ENCODE measurements at regions not wholly inside any gene's neighbourhood (a gene's known extent, or its start where the extent isn't known, plus 50 kb on each side); places are given as distances from the start of the nearest gene placed in this dataset.

GRCh38 chr7:128177768-128178550 is 63.1 kb upstream of the LEP start:
- H3K27me3 ChIP-seq (ENCODE audit: control insufficient read depth in 1 of 2, insufficient read depth in 2 of 2, low read length in 2 of 2), result no peaks in the 10 kb centered on the region
- 57 to 64% methylated on average over 9 of the region's 9 CpGs for WGBS, 2 donors

GRCh38 chr7:128178611-128179010 is 62.5 kb upstream of the LEP start:
- Histone ChIP-seq H3K4me1 (ENCODE audit: control insufficient read depth in 2 of 2, insufficient read depth in 2 of 2, low read length in 1 of 2) (no peaks in the 10 kb centered on the region), H3K27ac (ENCODE audit: low read depth in 2 of 2, low read length in 1 of 2) (no peak overlapping the region), H3K9me3 (ENCODE audit: control insufficient read depth in 2 of 2, insufficient read depth in 1 of 2, low read depth in 1 of 2, low read length in 1 of 2) (no peaks in the 10 kb centered on the region), H3K4me3 (ENCODE audit: low read depth in 1 of 2, low read length in 2 of 2) (no peak overlapping the region), H3K36me3 (ENCODE audit: control insufficient read depth in 2 of 2, insufficient read depth in 2 of 2, low read length in 1 of 2) (no peaks in the 10 kb centered on the region), H3K27me3 (ENCODE audit: control insufficient read depth in 1 of 2, insufficient read depth in 2 of 2, low read length in 2 of 2) (no peaks in the 10 kb centered on the region)
- 85 to 93% methylated on average over 3 of the region's 3 CpGs for WGBS, 2 donors

More at GRCh38 chr7:128177768-128178550, 63.1 kb upstream of the LEP start:
- H3K27ac ChIP-seq (ENCODE audit: low read depth in 2 of 2, low read length in 1 of 2), result no peak overlapping the region
- H3K4me3 ChIP-seq (ENCODE audit: low read depth in 1 of 2, low read length in 2 of 2), result no peak overlapping the region
- H3K9me3 ChIP-seq (ENCODE audit: control insufficient read depth in 2 of 2, insufficient read depth in 1 of 2, low read depth in 1 of 2, low read length in 1 of 2), result no peaks in the 10 kb centered on the region
- no peaks in the 10 kb centered on the region for H3K36me3 ChIP-seq (ENCODE audit: control insufficient read depth in 2 of 2, insufficient read depth in 2 of 2, low read length in 1 of 2)
- H3K4me1 ChIP-seq (ENCODE audit: control insufficient read depth in 2 of 2, insufficient read depth in 2 of 2, low read length in 1 of 2), result no peaks in the 10 kb centered on the region

- H3K36me3 ChIP-seq (ENCODE audit: control insufficient read depth in 2 of 2, insufficient read depth in 2 of 2, low read length in 1 of 2), result no peaks in the 10 kb centered on the region
- peaks cover 0 to 2% of the 10 kb centered on the region in 2 donors for H3K9me3 ChIP-seq (ENCODE audit: control insufficient read depth in 2 of 2, insufficient read depth in 1 of 2, low read depth in 1 of 2, low read length in 1 of 2)
- H3K27ac ChIP-seq (ENCODE audit: low read depth in 2 of 2, low read length in 1 of 2), result no peak overlapping the region
- H3K4me1 ChIP-seq (ENCODE audit: control insufficient read depth in 2 of 2, insufficient read depth in 2 of 2, low read length in 1 of 2), result no peaks in the 10 kb centered on the region
- peaks cover 0 to 4% of the 10 kb centered on the region in 2 donors for H3K27me3 ChIP-seq (ENCODE audit: control insufficient read depth in 1 of 2, insufficient read depth in 2 of 2, low read length in 2 of 2)
- WGBS, 2 donors, result 70 to 71% methylated on average over 16 of the region's 16 CpGs
- no peak overlapping the region for H3K4me3 ChIP-seq (ENCODE audit: low read depth in 1 of 2, low read length in 2 of 2)
Measured at GRCh38 chr7:128188396-128189230, 52.5 kb upstream of the LEP start.

GRCh38 chr7:128189231-128189930 is 51.7 kb upstream of the LEP start:
- H3K27ac ChIP-seq (ENCODE audit: low read depth in 2 of 2, low read length in 1 of 2), result no peak overlapping the region
- peaks cover 2 to 4% of the 10 kb centered on the region in 2 donors for H3K9me3 ChIP-seq (ENCODE audit: control insufficient read depth in 2 of 2, insufficient read depth in 1 of 2, low read depth in 1 of 2, low read length in 1 of 2)
- peaks cover 0 to 4% of the 10 kb centered on the region in 2 donors for H3K27me3 ChIP-seq (ENCODE audit: control insufficient read depth in 1 of 2, insufficient read depth in 2 of 2, low read length in 2 of 2)
- no peaks in the 10 kb centered on the region for H3K36me3 ChIP-seq (ENCODE audit: control insufficient read depth in 2 of 2, insufficient read depth in 2 of 2, low read length in 1 of 2)
- H3K4me3 ChIP-seq (ENCODE audit: low read depth in 1 of 2, low read length in 2 of 2), result no peak overlapping the region
- 89 to 90% methylated on average over 8 of the region's 8 CpGs for WGBS, 2 donors
- H3K4me1 ChIP-seq (ENCODE audit: control insufficient read depth in 2 of 2, insufficient read depth in 2 of 2, low read length in 1 of 2), result no peaks in the 10 kb centered on the region

- Histone ChIP-seq H3K4me1 (ENCODE audit: control insufficient read depth in 2 of 2, insufficient read depth in 2 of 2, low read length in 1 of 2) (no peaks in the 10 kb centered on the region), H3K4me3 (ENCODE audit: low read depth in 1 of 2, low read length in 2 of 2) (no peak overlapping the region), H3K27ac (ENCODE audit: low read depth in 2 of 2, low read length in 1 of 2) (no peak overlapping the region), H3K27me3 (ENCODE audit: control insufficient read depth in 1 of 2, insufficient read depth in 2 of 2, low read length in 2 of 2) (peaks cover 0 to 4% of the 10 kb centered on the region in 2 donors), H3K9me3 (ENCODE audit: control insufficient read depth in 2 of 2, insufficient read depth in 1 of 2, low read depth in 1 of 2, low read length in 1 of 2) (peaks cover 4 to 7% of the 10 kb centered on the region in 2 donors), H3K36me3 (ENCODE audit: control insufficient read depth in 2 of 2, insufficient read depth in 2 of 2, low read length in 1 of 2) (no peaks in the 10 kb centered on the region)
- 56 to 57% methylated on average over 7 of the region's 7 CpGs for WGBS, 2 donors
Measured at GRCh38 chr7:128190051-128190647, 50.9 kb upstream of the LEP start.

- peaks cover 0 to 4% of the 10 kb centered on the region in 2 donors for H3K27me3 ChIP-seq (ENCODE audit: control insufficient read depth in 1 of 2, insufficient read depth in 2 of 2, low read length in 2 of 2)
- H3K27ac ChIP-seq (ENCODE audit: low read depth in 2 of 2, low read length in 1 of 2), result no peak overlapping the region
- H3K4me3 ChIP-seq (ENCODE audit: low read depth in 1 of 2, low read length in 2 of 2), result no peak overlapping the region
- H3K9me3 ChIP-seq (ENCODE audit: control insufficient read depth in 2 of 2, insufficient read depth in 1 of 2, low read depth in 1 of 2, low read length in 1 of 2), result peaks cover 4 to 7% of the 10 kb centered on the region in 2 donors
- no peaks in the 10 kb centered on the region for H3K36me3 ChIP-seq (ENCODE audit: control insufficient read depth in 2 of 2, insufficient read depth in 2 of 2, low read length in 1 of 2)
- H3K4me1 ChIP-seq (ENCODE audit: control insufficient read depth in 2 of 2, insufficient read depth in 2 of 2, low read length in 1 of 2), result no peaks in the 10 kb centered on the region
- WGBS, 2 donors, result 66 to 71% methylated on average over 7 of the region's 7 CpGs
Measured at GRCh38 chr7:128191136-128191844, 49.8 kb upstream of the LEP start.

Measured in esophagus (tissue), 2 donors.